Renal cortex interstitium (tissue), 11 donors: ENCODE measurements at regions not wholly inside any gene's neighbourhood (a gene's known extent, or its start where the extent isn't known, plus 50 kb on each side); places are given as distances from the start of the nearest gene placed in this dataset.

Experiments used
- DNase-seq, 11 donors: peaks; one replicate each; pipeline ENCODE4 v3.0.0-alpha.2; 2013; ENCODE audit warnings: low read depth in 9 of 11, low spot score in 4 of 11; ENCODE audit errors: extremely low read depth in 1 of 11

- DNase-seq, result peak in 10 of 11 donors; percentile 15 to 66 (median 54)
Observed at GRCh38 chr20:51306521-51307358, 235.8 kb downstream of the NFATC2 start.

GRCh38 chr20:51306081-51306480 lies 236.4 kb downstream of the NFATC2 start:
- no peak for DNase-seq

- no peak for DNase-seq
Observed at GRCh38 chr20:51305316-51306052, 237.0 kb downstream of the NFATC2 start.

- DNase-seq, result no peak
Observed at GRCh38 chr20:51303731-51304670, 238.5 kb downstream of the NFATC2 start.

- no peak for DNase-seq
Observed at GRCh38 chr20:51301026-51301425, 241.5 kb downstream of the NFATC2 start.

GRCh38 chr20:51300104-51300503 lies 242.4 kb downstream of the NFATC2 start:
- DNase-seq, result no peak

GRCh38 chr20:51299413-51299812 lies 243.1 kb downstream of the NFATC2 start:
- DNase-seq, result no peak

GRCh38 chr20:51298141-51298749 lies 244.3 kb downstream of the NFATC2 start:
- DNase-seq, result no peak

GRCh38 chr20:51287628-51288413 lies 254.7 kb downstream of the NFATC2 start:
- DNase-seq, result no peak

GRCh38 chr20:51286758-51287157 lies 255.8 kb downstream of the NFATC2 start:
- no peak for DNase-seq

- DNase-seq, result no peak
Observed at GRCh38 chr20:51285684-51286083, 256.8 kb downstream of the NFATC2 start.

GRCh38 chr20:51284871-51285270 lies 257.6 kb downstream of the NFATC2 start:
- DNase-seq, result no peak

- DNase-seq, result no peak
Observed at GRCh38 chr20:51284176-51284575, 258.3 kb downstream of the NFATC2 start.

- DNase-seq, result no peak
Observed at GRCh38 chr20:51281521-51281920, 258.6 kb upstream of the KCNG1 start.

GRCh38 chr20:51280047-51280446 lies 257.1 kb upstream of the KCNG1 start:
- no peak for DNase-seq

- DNase-seq, result no peak
Observed at GRCh38 chr20:51277961-51278360, 255.1 kb upstream of the KCNG1 start.

GRCh38 chr20:51276296-51276695 lies 253.4 kb upstream of the KCNG1 start:
- no peak for DNase-seq

GRCh38 chr20:51275826-51276225 lies 252.9 kb upstream of the KCNG1 start:
- DNase-seq, result no peak
